ENCODE measurements at regions not wholly inside any gene's neighbourhood (a gene's known extent, or its start where the extent isn't known, plus 50 kb on each side); places are given as distances from the start of the nearest gene placed in this dataset.

DNA sequence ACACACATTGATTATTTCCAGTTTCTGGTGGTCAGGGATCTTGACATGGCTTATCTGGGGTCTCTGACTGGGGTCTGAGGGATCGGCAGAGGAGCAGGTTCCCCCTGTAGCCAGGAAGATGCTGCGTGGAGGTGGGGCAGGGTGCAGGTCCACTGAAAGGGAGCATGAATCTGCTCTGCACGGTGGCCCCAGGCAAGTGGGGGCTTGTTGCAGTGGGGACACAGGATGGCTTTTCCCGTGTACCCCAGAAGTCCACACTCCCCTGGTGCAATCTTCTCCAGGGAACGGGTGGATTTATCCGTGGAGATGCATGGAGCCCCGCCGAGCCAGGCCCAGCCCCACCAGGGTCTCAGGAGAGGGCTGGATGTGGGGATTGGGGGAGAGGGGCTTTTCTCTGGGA, 210.4 kb upstream of the C14orf180 start:
- no peaks in the 10 kb centered on the region for H3K27me3 ChIP-seq
- intact Hi-C loops (cut with DNase I): no loop called here
- no peak for DNase-seq
- 78 to 84% methylated on average over 8 of the region's 8 CpGs for WGBS, 2 donors
- H3K27ac ChIP-seq: no peak overlapping the region
- no peak for TF ChIP-seq POLR2A (IDR thresholded peaks at IDR 0.05)
- TF ChIP-seq, protein P1, sequence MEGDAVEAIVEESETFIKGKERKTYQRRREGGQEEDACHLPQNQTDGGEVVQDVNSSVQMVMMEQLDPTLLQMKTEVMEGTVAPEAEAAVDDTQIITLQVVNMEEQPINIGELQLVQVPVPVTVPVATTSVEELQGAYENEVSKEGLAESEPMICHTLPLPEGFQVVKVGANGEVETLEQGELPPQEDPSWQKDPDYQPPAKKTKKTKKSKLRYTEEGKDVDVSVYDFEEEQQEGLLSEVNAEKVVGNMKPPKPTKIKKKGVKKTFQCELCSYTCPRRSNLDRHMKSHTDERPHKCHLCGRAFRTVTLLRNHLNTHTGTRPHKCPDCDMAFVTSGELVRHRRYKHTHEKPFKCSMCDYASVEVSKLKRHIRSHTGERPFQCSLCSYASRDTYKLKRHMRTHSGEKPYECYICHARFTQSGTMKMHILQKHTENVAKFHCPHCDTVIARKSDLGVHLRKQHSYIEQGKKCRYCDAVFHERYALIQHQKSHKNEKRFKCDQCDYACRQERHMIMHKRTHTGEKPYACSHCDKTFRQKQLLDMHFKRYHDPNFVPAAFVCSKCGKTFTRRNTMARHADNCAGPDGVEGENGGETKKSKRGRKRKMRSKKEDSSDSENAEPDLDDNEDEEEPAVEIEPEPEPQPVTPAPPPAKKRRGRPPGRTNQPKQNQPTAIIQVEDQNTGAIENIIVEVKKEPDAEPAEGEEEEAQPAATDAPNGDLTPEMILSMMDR (IDR thresholded peaks at IDR 0.05): no peak
- no peak overlapping the region for H3K4me3 ChIP-seq (replicated peaks in 1 of 3)
- H3K36me3 ChIP-seq: no peaks in the 10 kb centered on the region
- no peaks in the 10 kb centered on the region for H3K4me1 ChIP-seq
- H3K9me3 ChIP-seq: no peaks in the 10 kb centered on the region

DNA sequence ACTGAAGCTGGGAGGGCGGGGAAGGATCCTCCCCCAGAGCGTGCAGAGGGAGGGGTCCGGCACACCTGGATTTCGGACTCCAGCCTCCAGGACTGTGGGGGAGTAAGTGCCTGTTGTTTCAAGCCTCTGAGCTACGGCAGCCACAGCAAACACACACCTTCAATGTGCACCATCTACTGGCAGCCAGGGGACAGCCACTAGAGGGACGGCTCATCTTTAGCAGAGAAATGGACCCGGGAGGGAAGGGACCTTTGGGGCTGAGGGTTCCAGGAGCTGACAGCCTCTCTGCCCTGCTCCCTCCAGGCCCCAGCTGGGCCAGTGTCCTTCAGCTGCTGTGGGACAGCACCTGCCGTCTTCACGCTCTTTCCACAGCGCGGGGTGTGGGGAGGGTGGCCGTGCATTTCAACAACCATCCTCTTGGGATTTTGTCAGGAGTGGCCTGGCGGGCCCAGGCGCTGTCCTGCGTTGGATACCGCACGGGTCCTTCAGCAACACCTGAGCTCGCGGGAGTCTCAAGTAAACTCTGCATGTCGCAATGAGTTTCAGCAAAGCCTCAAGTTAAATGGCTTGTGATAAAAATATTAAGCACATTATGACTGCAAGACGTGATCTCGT, 209.2 kb upstream of the C14orf180 start:
- peak in 1 of 2 donors; percentile 10 for DNase-seq
- 41 to 43% methylated on average over 21 to 22 of the region's 22 CpGs for WGBS, 2 donors
- H3K9me3 ChIP-seq: no peaks in the 10 kb centered on the region
- H3K36me3 ChIP-seq: no peaks in the 10 kb centered on the region
- H3K27me3 ChIP-seq: no peaks in the 10 kb centered on the region
- TF ChIP-seq POLR2A (IDR thresholded peaks at IDR 0.05): no peak
- TF ChIP-seq, protein P1 (IDR thresholded peaks at IDR 0.05): peak in 1 of 6 experiments; percentile 23
- intact Hi-C loops (cut with DNase I): no loop called here
- no peak overlapping the region for H3K4me3 ChIP-seq (replicated peaks in 1 of 3)
- H3K27ac ChIP-seq: no peak overlapping the region
- no peaks in the 10 kb centered on the region for H3K4me1 ChIP-seq

DNA sequence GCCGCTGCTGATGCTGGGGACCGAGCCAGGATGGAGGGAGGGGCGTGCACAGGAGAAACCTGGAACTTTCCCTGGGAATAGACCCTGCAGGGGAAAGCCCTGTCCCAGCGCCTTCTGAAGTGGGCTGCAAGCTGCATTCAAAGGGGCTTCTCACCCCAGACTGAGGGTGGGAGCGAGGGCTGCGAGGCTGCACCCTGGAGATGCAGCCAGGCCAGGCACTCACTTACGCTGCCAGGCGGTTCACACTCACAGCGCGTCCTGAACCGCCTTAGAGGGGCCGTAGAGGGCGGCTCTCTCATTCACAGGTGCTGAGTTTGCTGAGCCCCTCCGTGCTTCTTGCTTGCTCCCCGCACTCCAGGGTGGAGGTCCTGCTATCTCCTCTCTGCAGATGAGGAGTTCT, 208.5 kb upstream of the C14orf180 start:
- WGBS, 2 donors: 73 to 86% methylated on average over 15 of the region's 15 CpGs
- Histone ChIP-seq H3K4me3 (replicated peaks in 1 of 3) (no peak overlapping the region), H3K4me1 (no peaks in the 10 kb centered on the region), H3K27ac (no peak overlapping the region), H3K27me3 (no peaks in the 10 kb centered on the region), H3K36me3 (no peaks in the 10 kb centered on the region), H3K9me3 (no peaks in the 10 kb centered on the region)
- no peak for DNase-seq
- TF ChIP-seq, protein P1 (IDR thresholded peaks at IDR 0.05): no peak
- TF ChIP-seq POLR2A (IDR thresholded peaks at IDR 0.05): no peak
- intact Hi-C loops (cut with DNase I): no loop called here

DNA sequence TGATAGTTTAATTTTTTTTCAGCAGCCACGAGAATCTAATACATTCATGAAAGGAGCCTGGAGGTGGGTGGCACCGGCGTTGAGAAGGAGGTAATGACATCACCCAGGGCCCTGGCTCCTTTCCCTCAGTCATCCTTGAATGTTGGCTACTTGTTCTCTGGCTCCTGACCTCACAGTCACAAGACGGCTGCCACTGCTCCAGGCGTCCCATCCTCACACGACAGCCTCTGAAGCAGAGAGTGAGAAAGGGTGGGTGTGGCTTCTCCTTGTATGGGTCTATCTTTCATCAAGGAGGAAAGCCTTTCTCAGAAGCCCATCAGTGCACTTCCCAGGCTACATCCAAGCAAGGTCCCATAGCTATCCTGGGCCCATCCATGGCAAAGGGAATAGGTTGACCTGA, 207.6 kb upstream of the C14orf180 start:
- WGBS, 2 donors: 94 to 98% methylated on average over 6 of the region's 6 CpGs
- H3K27ac ChIP-seq: no peak overlapping the region
- intact Hi-C loops (cut with DNase I): no loop called here
- no peaks in the 10 kb centered on the region for H3K27me3 ChIP-seq
- no peaks in the 10 kb centered on the region for H3K9me3 ChIP-seq
- no peak for DNase-seq
- H3K36me3 ChIP-seq: no peaks in the 10 kb centered on the region
- H3K4me3 ChIP-seq (replicated peaks in 1 of 3): no peak overlapping the region
- no peaks in the 10 kb centered on the region for H3K4me1 ChIP-seq
- TF ChIP-seq, protein P1 (IDR thresholded peaks at IDR 0.05): no peak
- no peak for TF ChIP-seq POLR2A (IDR thresholded peaks at IDR 0.05)

DNA sequence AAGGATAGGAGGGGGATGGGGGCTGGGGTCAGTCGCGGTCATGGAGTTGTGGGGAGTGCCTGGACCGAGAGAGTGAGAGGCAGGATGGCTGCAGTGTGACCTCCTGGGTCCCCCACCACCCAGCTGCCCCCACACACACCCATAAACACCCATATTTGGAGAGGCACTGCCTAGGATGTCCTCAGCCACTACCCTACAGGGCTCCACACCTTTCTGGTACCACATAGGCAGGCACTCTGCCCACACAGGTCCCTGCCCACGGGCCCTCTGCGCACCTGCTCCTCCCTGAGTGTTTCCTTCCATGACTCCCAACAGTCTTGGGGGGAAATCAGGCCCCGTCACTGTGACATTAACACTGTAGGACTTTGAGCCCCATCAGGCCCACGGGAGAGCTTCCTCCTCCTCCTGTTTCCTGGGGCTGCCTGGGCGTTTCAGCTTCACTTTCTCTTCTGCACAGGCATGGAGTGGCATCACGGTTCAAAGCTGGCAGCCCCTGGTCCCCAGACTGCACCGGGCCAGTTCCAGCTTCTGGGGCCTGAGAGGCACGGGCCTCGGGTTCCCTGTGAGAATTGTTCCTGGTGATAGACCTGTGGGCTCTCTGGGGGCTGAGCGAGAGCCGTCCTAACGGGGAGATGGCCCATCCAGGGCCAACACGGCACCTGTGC, 207.0 kb upstream of the C14orf180 start:
- intact Hi-C loops (cut with DNase I): no loop called here
- no peaks in the 10 kb centered on the region for H3K27me3 ChIP-seq
- H3K27ac ChIP-seq: no peak overlapping the region
- H3K4me1 ChIP-seq: no peaks in the 10 kb centered on the region
- TF ChIP-seq POLR2A (IDR thresholded peaks at IDR 0.05): no peak
- TF ChIP-seq, protein P1 (IDR thresholded peaks at IDR 0.05): no peak
- H3K36me3 ChIP-seq: no peaks in the 10 kb centered on the region
- H3K9me3 ChIP-seq: no peaks in the 10 kb centered on the region
- no peak overlapping the region for H3K4me3 ChIP-seq (replicated peaks in 1 of 3)
- 89 to 91% methylated on average over 5 to 12 of the region's 16 CpGs for WGBS, 2 donors
- no peak for DNase-seq
